Colonic mucosa (tissue), 4 donors: ENCODE measurements at regions not wholly inside any gene's neighbourhood (a gene's known extent, or its start where the extent isn't known, plus 50 kb on each side); places are given as distances from the start of the nearest gene placed in this dataset.

Source experiments
- DNase-seq: peaks from one replicate; pipeline ENCODE4 v3.0.0-alpha.2; 2020
- H3K27ac ChIP-seq: fragments of 200-600 bp; one replicate; pipeline ENCODE4 v1.8.0; 2021
- H3K27me3 ChIP-seq: fragments of 200-600 bp; one replicate; pipeline ENCODE4 v1.8.0; 2021
- H3K36me3 ChIP-seq: fragments of 200-600 bp; one replicate; pipeline ENCODE4 v1.8.0; 2021
- H3K4me1 ChIP-seq: fragments of 200-600 bp; one replicate; pipeline ENCODE4 v1.8.0; 2021; ENCODE audit warnings: mild to moderate bottlenecking
- H3K4me3 ChIP-seq: fragments of 200-600 bp; one replicate; pipeline ENCODE4 v1.8.0; 2021
- H3K9ac ChIP-seq, 2 donors: one replicate each; pipeline ENCODE4 v1.7.0; 2013; ENCODE audit warnings: control low read depth in 2 of 2, low read depth in 2 of 2, low read length in 2 of 2
- H3K9me3 ChIP-seq: fragments of 200-600 bp; one replicate; pipeline ENCODE4 v1.8.0; 2021
- intact Hi-C: fragments of 100-400 bp; cut with DNase I; formaldehyde crosslinking; loops from one replicate; pipeline ENCODE4 v1.14.1; 2022
- TF ChIP-seq, protein P1 (sequence below): fragments of 200-600 bp; IDR thresholded peaks from one replicate; pipeline ENCODE4 v1.8.0; 2022; ENCODE audit warnings: antibody characterized with exemption, mild to moderate bottlenecking
- donor health status: healthy.
- donor health status: DM: no; HTN: no; CAD: no.
- donor health status: DM: no; HTN: no; CAD: no.

DNA sequence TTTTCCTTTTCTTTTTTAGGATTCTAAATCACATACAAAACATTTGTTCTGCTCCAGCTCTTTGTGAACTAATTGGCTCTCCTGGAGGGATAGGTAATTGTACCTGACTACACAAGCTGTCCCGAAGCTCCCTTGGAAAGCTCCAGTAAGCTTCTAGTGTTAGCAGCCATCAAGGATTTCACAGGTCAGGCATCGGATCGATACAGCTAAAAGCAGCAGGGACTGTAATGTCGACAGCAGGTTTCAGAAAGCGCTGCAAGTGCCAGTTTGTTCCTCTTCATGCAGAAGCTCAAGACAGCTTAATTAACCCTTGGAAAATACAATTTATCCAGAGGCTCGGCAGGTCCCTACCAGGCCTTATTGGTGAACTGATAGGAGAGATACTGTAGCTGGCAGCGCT is 87.2 kb upstream of the VRK2 start:
- H3K36me3 ChIP-seq, result no peaks in the 10 kb centered on the region
- no peaks in the 10 kb centered on the region for H3K27me3 ChIP-seq
- no peak for DNase-seq
- no peaks in the 10 kb centered on the region for H3K9me3 ChIP-seq
- no peak overlapping the region for H3K9ac ChIP-seq
- no peaks in the 10 kb centered on the region for H3K4me1 ChIP-seq
- TF ChIP-seq, protein P1, sequence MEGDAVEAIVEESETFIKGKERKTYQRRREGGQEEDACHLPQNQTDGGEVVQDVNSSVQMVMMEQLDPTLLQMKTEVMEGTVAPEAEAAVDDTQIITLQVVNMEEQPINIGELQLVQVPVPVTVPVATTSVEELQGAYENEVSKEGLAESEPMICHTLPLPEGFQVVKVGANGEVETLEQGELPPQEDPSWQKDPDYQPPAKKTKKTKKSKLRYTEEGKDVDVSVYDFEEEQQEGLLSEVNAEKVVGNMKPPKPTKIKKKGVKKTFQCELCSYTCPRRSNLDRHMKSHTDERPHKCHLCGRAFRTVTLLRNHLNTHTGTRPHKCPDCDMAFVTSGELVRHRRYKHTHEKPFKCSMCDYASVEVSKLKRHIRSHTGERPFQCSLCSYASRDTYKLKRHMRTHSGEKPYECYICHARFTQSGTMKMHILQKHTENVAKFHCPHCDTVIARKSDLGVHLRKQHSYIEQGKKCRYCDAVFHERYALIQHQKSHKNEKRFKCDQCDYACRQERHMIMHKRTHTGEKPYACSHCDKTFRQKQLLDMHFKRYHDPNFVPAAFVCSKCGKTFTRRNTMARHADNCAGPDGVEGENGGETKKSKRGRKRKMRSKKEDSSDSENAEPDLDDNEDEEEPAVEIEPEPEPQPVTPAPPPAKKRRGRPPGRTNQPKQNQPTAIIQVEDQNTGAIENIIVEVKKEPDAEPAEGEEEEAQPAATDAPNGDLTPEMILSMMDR, result no peak
- H3K27ac ChIP-seq, result no peak overlapping the region
- intact Hi-C loops, result no loop called here
- no peak overlapping the region for H3K4me3 ChIP-seq

DNA sequence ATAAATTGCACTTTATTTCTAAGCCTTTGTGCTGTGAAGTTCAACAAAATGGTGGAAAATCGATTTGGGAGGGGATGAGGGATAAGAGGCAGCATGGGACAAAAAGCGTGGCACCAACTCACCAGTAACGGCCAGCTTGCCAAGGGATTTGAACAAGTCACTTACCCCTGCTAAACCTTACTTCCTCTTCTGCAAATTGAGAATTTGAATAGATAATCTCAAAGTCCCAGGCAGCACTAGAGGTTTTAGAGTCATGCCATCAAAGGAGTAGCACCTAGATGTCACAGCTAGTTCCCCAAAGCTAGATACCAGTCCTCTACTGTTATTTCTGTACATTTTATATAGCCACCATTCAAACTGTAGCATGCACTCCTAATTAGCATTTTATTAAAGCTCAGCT is 83.7 kb upstream of the VRK2 start:
- intact Hi-C loops, result no loop called here
- no peak overlapping the region for H3K4me3 ChIP-seq

GRCh38 chr2:57965219-57965618 is 81.4 kb upstream of the VRK2 start:
- DNase-seq, result no peak
- Histone ChIP-seq H3K9me3 (no peaks in the 10 kb centered on the region), H3K27ac (no peak overlapping the region), H3K36me3 (no peaks in the 10 kb centered on the region), H3K4me3 (no peak overlapping the region), H3K9ac (no peak overlapping the region), H3K4me1 (no peaks in the 10 kb centered on the region), H3K27me3 (no peaks in the 10 kb centered on the region)
- TF ChIP-seq, protein P1, result no peak
- intact Hi-C loops, result no loop called here

More for the DNA sequence above, 83.7 kb upstream of the VRK2 start:
- H3K9ac ChIP-seq, result no peak overlapping the region
- DNase-seq, result no peak
- no peaks in the 10 kb centered on the region for H3K9me3 ChIP-seq
- no peaks in the 10 kb centered on the region for H3K4me1 ChIP-seq
- no peaks in the 10 kb centered on the region for H3K27me3 ChIP-seq
- TF ChIP-seq, protein P1, result no peak
- no peak overlapping the region for H3K27ac ChIP-seq
- no peaks in the 10 kb centered on the region for H3K36me3 ChIP-seq

- H3K4me1 ChIP-seq, result no peaks in the 10 kb centered on the region
- intact Hi-C loops, result no loop called here
- no peaks in the 10 kb centered on the region for H3K27me3 ChIP-seq
- H3K4me3 ChIP-seq, result no peak overlapping the region
- no peak overlapping the region for H3K27ac ChIP-seq
- TF ChIP-seq, protein P1, result no peak
- no peaks in the 10 kb centered on the region for H3K9me3 ChIP-seq
- H3K36me3 ChIP-seq, result no peaks in the 10 kb centered on the region
- no peak for DNase-seq
- no peak overlapping the region for H3K9ac ChIP-seq
Measured at GRCh38 chr2:57965961-57966360, 80.6 kb upstream of the VRK2 start.

DNA sequence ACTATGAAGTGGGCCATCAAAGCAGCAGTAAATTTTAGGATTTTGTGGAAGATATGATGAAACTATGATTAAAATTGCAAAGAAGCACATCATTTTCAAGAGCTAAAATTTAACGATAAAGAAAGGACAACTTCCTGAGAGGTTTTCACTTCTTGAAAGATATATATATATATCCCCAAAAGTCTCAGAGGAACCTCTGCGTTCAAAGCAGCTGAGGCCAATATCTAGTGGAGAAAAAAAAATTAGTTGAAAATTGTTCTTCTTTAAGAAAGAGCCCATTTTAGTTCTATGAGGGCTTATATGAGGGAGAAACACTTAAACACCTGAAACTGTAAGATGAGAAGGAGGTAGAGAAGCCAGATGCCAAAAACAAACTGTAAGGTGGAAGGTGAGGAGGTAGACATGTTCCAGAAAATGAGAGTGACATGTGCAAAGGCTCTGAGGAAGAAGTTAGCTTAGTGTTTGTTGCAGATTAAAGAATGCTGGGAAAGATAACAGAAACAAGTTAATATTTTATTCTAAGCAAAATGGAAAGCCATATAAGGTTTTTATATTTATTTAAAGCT is 72.9 kb upstream of the VRK2 start:
- Histone ChIP-seq H3K27me3 (no peaks in the 10 kb centered on the region), H3K4me1 (no peaks in the 10 kb centered on the region), H3K4me3 (no peak overlapping the region), H3K9me3 (no peaks in the 10 kb centered on the region), H3K9ac (no peak overlapping the region), H3K36me3 (no peaks in the 10 kb centered on the region), H3K27ac (no peak overlapping the region)
- DNase-seq, result no peak
- TF ChIP-seq, protein P1, result no peak
- intact Hi-C loops, result no loop called here

DNA sequence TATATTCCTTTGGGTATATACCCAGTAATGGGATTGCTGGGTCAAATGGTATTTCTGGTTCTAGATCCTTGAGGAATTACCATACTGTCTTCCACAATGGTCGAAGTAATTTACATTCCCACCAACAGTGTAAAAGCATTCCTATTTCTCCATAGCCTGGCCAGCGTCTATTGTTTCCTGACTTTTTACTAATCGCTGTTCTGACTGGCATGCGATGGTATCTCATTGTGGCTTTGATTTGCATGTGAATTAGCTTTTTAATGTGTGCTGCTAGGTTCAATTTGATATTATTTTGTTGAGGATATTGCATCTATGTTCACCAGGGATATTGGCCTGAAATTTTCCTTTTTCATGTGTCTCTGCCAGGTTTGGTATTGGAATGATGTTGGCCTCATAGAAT is 67.4 kb upstream of the VRK2 start:
- Histone ChIP-seq H3K9me3 (no peaks in the 10 kb centered on the region), H3K4me1 (no peaks in the 10 kb centered on the region), H3K36me3 (no peaks in the 10 kb centered on the region), H3K27me3 (no peaks in the 10 kb centered on the region), H3K9ac (no peak overlapping the region), H3K27ac (no peak overlapping the region), H3K4me3 (no peak overlapping the region)
- TF ChIP-seq, protein P1, result no peak
- no peak for DNase-seq
- intact Hi-C loops, result no loop called here
